HG02642 (cell line): ENCODE measurements at regions not wholly inside any gene's neighbourhood (a gene's known extent, or its start where the extent isn't known, plus 50 kb on each side); places are given as distances from the start of the nearest gene placed in this dataset.

Experiments
- ATAC-seq: cut with Tn5 transposase; IDR thresholded peaks from one replicate; pipeline ENCODE4 v1.9.1; 2021; ENCODE audit warnings: mild to moderate bottlenecking; ENCODE audit not compliant: unreplicated experiment, poor library complexity

GRCh38 chr6:48057601-48058000, 53.4 kb downstream of the PTCHD4 start:
- ATAC-seq: no peak

- no peak for ATAC-seq
Observed at GRCh38 chr6:48048451-48049146, 62.4 kb downstream of the PTCHD4 start.

GRCh38 chr6:48041894-48042293, 69.1 kb downstream of the PTCHD4 start:
- ATAC-seq: no peak

- no peak for ATAC-seq
Observed at GRCh38 chr6:48037946-48038345, 73.1 kb downstream of the PTCHD4 start.

GRCh38 chr6:48036316-48036715, 74.7 kb downstream of the PTCHD4 start:
- no peak for ATAC-seq

- no peak for ATAC-seq
Observed at GRCh38 chr6:48032151-48032550, 78.8 kb downstream of the PTCHD4 start.

GRCh38 chr6:48031711-48032110, 79.3 kb downstream of the PTCHD4 start:
- ATAC-seq: no peak

- ATAC-seq: peak; percentile 68
Observed at GRCh38 chr6:48027704-48028435, 83.1 kb downstream of the PTCHD4 start.

GRCh38 chr6:48024956-48025355, 86.0 kb downstream of the PTCHD4 start:
- ATAC-seq: no peak

- no peak for ATAC-seq
Observed at GRCh38 chr6:48021904-48022303, 89.1 kb downstream of the PTCHD4 start.

- ATAC-seq: no peak
Observed at GRCh38 chr6:48016020-48016755, 94.8 kb downstream of the PTCHD4 start.

- no peak for ATAC-seq
Observed at GRCh38 chr6:47992809-47993208, 118.2 kb downstream of the PTCHD4 start.

GRCh38 chr6:47983491-47983890, 127.5 kb downstream of the PTCHD4 start:
- no peak for ATAC-seq

GRCh38 chr6:47977314-47977713, 133.7 kb downstream of the PTCHD4 start:
- ATAC-seq: no peak

GRCh38 chr6:47974106-47974505, 136.9 kb downstream of the PTCHD4 start:
- no peak for ATAC-seq

- ATAC-seq: no peak
Observed at GRCh38 chr6:47970826-47971225, 140.2 kb downstream of the PTCHD4 start.

- peak; percentile 70 for ATAC-seq
Observed at GRCh38 chr6:47967843-47968242, 143.2 kb downstream of the PTCHD4 start.

GRCh38 chr6:47964969-47965368, 146.0 kb downstream of the PTCHD4 start:
- ATAC-seq: no peak

- no peak for ATAC-seq
Observed at GRCh38 chr6:47952640-47953039, 158.4 kb downstream of the PTCHD4 start.

GRCh38 chr6:47944846-47945245, 163.0 kb downstream of the OPN5 start:
- no peak for ATAC-seq

GRCh38 chr6:47938405-47938804, 156.6 kb downstream of the OPN5 start:
- ATAC-seq: no peak
